Inflammatory macrophage treated with lipopolysaccharide for 4 hours (primary cell): ENCODE measurements at regions not wholly inside any gene's neighbourhood (a gene's known extent, or its start where the extent isn't known, plus 50 kb on each side); places are given as distances from the start of the nearest gene placed in this dataset.
"Not testable (repeated sequence)": the region's sequence is repeated elsewhere in the genome, so short reads cannot be mapped to it uniquely, and the experiment has no call there.

Experiments used
- DNase-seq: peaks from one replicate; pipeline ENCODE4 v3.0.0-alpha.2; 2020

- peak; percentile 59 for DNase-seq
Measured at GRCh38 chr3:194888062-194888461, 202.4 kb downstream of the FAM43A start.

- no peak for DNase-seq
Measured at GRCh38 chr3:194888916-194889315, 203.2 kb downstream of the FAM43A start.

GRCh38 chr3:194890091-194890490, 204.4 kb downstream of the FAM43A start:
- DNase-seq, result no peak

DNA sequence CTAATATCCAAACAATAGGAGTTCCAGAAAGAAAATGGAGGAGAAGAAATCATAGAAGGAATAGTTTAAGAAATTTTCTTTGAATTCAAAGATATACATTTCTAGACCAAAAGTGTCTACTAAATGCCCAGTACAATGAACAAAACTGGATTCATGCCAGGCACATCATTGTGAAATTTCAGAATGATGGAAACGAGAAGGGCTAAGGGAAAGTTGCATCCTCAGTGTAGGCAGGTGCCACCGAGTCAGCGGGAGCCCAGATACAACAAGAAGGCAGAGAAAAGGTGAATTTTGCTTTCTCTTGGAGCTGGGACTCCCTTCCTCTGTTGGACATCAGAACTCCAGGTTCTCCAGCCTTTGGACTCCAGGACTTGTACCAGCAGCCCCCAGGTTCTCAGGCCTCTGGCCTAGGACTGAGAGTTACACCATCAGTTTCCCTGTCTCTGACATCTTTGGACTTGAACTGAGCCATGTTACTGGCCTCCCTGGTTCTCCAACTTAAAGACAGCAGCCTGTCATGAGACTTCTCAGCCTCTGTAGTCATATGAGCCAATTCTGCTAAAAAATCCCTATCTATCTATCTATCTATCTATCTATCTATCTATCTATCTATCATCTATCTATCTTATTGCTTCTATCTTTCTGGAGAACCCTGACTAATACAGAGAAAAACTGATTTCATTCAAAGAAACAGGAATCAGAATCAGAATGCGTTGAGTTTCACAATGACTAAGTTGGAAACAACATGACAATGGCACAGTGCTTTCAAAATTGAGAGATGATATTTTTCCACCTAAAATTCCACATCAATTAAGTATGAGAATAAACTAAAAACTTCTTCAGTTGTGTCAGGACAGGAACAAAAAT, 207.7 kb downstream of the FAM43A start:
- peak; percentile 69 for DNase-seq

- no peak for DNase-seq
Measured at GRCh38 chr3:194894538-194894937, 208.9 kb downstream of the FAM43A start.

DNA sequence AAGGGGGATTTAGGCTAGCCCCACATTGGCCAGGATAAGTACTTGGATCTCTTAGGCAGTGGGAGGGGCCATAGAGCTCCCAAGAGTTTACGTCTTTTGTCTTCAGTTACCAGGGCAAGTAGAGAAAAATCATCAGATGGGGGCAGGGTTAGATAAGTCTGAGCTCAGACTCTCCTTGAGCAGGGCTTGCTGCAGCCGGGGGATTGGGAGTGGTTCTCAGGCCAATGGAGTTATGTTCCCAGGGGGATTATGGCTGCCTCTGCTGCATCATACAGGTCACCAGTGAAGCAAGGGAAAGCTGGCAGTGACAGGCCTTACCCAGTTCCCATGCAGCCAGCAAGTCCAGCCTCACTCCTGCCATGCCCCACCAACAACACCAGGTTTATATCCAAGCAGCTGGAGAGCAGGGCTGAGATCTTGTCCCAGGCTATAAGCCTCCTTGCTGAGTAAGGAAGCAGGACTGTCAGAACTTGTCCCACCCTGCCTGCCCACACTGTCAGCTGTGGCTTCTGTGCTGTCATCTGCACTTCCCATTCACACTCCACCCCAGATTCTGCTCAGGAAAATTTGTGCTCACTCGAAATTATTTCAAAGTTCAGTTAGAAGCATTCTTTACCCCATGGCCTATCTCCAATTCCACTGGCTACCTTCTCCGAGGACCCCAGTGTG, 215.3 kb downstream of the FAM43A start:
- peak; percentile 70 for DNase-seq

GRCh38 chr3:194903447-194903846, 217.8 kb downstream of the FAM43A start:
- DNase-seq, result not testable (repeated sequence)

DNA sequence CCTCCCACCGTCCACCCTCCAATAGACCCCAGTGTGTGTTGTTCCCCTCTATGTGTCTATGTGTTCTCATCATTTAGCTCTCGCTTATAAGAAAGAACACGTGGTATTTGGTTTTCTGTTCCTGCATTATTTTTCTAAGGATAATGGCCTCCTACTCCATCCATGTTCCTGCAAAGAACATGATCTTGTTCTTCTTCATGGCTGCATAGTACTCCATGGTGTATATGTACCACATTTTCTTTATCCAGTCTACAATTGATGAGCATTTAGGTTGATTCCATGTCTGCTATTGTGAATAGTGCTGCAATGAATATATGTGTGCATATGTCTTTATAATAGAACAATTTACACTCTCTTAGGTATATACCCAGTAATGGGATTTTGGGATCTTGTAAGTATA, 219.3 kb downstream of the FAM43A start:
- not testable (repeated sequence) for DNase-seq

DNA sequence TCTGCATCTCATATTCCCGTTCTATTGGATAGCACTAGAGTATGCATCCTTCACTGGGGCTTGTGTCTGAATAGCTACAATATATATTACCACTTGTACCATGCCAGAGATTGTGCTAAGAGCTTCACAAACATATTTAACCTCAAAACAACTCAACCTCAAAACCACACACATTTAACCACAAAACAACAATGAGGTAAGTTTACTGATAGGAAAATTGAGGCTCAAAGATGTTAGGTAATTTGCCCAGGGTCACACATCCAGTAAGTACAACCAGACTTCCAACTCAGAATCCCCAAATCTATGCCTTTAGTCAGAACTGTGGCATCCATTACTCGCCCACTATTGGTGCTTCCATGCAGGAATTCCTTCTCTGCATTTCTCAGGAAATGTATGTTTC, 220.0 kb downstream of the FAM43A start:
- DNase-seq, result no peak

GRCh38 chr3:194906229-194906629, 220.5 kb downstream of the FAM43A start:
- DNase-seq, result peak; percentile 56

DNA sequence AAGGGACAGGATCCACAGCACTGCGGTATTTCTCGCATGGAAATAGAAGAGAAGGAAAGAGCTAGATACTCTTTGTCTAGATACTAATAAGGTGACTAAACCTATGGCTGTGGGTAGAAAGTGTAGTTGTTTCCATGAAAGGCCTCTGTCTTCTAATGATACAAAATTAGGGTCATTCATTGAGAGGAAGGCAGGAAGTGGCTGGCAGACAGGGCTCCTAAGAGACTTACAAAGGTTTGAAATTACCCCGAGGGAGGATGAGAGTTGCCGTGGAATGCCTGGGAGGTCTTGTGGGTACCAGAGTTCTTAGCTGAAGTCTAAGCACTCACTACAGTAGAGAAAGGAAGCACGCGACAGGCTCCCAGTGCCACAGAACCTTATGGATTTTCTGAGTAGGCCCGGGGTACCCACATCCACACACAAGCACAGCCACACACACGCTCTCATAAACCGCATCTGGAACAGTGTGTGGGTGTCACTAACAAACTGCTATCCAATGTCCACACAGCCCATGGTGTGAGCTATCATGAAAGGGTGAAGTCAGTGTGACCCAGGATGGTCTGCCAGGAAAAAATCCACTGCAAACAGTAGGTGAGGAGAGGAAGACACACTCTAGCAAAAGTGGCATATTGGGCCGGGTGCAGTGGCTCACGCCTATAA, 221.4 kb downstream of the FAM43A start:
- DNase-seq, result no peak

GRCh38 chr3:194907811-194908210, 222.1 kb downstream of the FAM43A start:
- peak; percentile 40 for DNase-seq

GRCh38 chr3:194908496-194908895, 222.8 kb downstream of the FAM43A start:
- no peak for DNase-seq

GRCh38 chr3:194908972-194909371, 223.3 kb downstream of the FAM43A start:
- no peak for DNase-seq

DNA sequence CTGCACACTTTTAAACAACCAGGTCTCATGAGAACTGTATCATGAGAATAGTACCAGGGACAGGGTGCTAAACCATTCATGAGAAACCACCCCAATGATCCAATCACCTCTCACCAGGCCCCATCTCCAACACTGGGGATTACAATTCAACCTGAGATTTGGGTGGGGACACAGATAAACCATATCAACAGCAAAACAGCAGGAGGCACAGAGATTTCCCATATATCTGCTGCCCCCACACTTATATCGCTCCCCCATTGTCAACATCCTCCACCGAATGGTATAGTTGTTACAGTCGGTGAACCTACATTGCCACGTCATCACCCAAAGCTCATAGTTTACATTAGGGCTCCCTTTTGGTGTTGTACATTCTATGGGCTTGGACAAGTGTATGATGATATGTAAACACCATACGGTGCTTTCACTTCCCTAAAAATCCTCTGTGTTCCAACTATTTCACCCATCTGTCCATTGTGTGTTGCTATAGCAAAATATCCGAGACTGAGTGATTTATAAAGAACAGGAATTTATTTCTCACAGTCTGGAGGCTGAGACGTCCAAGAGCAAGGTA, 224.8 kb downstream of the FAM43A start:
- peak; percentile 46 for DNase-seq

DNA sequence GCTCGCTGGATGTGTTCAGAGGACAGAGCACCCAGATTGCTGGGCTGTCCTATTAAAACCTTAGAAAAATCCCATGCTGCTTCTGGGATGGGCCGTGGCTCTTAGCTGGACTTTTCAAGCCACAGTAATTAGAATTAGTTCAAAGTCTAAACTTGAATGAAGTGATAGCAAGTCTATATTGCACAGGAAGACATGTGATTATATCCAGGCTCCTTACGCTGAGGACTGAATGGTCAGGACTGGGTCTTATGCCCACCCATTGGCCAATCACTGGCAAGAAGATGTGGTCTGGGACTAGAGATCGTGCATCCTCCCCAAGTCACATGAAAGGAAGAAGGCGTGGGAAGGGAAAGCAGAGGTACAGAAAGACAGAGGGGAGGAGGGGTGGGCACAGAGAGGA, 227.6 kb downstream of the FAM43A start:
- no peak for DNase-seq

- DNase-seq, result peak; percentile 72
Measured at GRCh38 chr3:194924889-194925288, 239.2 kb downstream of the FAM43A start.

- DNase-seq, result no peak
Measured at GRCh38 chr3:194925614-194926013, 239.9 kb downstream of the FAM43A start.

GRCh38 chr3:194928227-194928626, 242.5 kb downstream of the FAM43A start:
- peak; percentile 42 for DNase-seq

DNA sequence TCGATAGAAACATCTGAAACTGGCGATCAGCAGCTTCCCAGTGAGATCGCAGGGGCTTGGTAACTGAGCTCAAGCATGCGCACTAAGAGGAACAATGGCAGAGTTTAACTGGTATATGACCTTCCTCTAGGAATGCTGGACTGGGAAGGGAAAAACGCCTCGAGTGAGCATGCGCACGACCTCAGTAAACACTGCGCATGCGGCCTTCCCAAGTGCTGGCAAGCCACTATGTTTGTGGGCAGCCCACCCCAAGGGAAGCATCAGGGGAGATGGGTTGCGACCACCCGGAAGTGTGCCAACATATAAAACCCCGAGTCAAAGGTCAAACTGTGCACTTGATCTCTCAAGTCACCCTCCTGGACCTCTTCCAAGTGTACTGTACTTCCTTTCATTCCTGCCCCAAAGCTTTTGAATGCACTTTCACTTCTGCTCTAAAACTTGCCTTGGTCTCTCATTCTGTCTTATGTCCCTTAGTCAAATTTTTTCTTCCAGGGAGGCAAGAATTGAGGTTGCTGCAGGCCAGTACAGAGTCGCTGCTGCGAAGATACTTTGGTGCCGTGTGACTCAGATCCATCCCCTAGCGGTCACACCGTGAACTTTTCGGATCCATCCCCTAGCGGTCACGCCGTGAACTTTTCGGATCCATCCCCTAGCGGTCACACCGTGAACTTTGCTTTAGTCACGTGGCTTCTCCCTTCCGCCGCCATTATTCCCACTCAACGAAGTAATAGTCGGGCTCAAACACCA, 243.3 kb downstream of the FAM43A start:
- peak; percentile 85 for DNase-seq

DNA sequence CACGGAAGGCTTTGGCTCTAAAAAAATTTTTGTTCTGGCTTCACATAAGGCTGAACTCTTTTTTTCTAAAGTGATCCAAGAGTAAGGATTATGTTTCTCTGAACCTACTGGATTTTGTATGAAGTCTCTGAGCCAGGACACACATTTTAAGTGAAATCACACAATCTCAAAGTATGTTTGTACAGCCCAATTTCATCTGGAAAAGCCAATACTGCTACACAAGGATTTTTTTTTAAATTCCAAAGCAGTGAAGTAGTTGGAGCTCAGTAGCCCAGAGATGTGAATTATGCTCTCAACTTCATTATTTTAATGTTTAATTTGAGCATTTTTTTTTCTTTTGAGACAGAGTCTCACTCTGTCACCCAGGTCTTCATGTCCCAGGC, 243.9 kb downstream of the FAM43A start:
- DNase-seq, result no peak

GRCh38 chr3:194930377-194931204, 244.9 kb downstream of the FAM43A start:
- peak; percentile 65 for DNase-seq
